ENCODE measurements at regions not wholly inside any gene's neighbourhood (a gene's known extent, or its start where the extent isn't known, plus 50 kb on each side); places are given as distances from the start of the nearest gene placed in this dataset.

GRCh38 chr12:97951717-97952116, 489.1 kb downstream of the RMST start:
- H3K36me3 ChIP-seq (ENCODE audit: control insufficient read depth in 2 of 2, extremely low read depth in 1 of 2, insufficient read depth in 2 of 2, low read length in 2 of 2): no peaks in the 10 kb centered on the region
- H3K4me2 ChIP-seq (ENCODE audit: control insufficient read depth, extremely low read depth, insufficient read depth, low read depth, low read length): no peak overlapping the region
- H3K27ac ChIP-seq (ENCODE audit: control insufficient read depth, insufficient read depth, low read length): no peak overlapping the region
- no peaks in the 10 kb centered on the region for H3K79me2 ChIP-seq (ENCODE audit: control insufficient read depth, insufficient read depth, low read length)
- FAIRE-seq (no peak), DNase-seq (ENCODE audit: low read depth, low spot score) (no peak)
- H2AFZ ChIP-seq (ENCODE audit: control insufficient read depth, low read length): no peak overlapping the region
- dilution Hi-C loops (cut with MboI; ENCODE audit: extremely low pct_ligation_motif_present, low sequenced_read_pairs): no loop called here
- H3K9me3 ChIP-seq (ENCODE audit: control insufficient read depth, low read depth, low read length): no peaks in the 10 kb centered on the region
- H4K20me1 ChIP-seq (ENCODE audit: control insufficient read depth, extremely low read depth, insufficient read depth, low read length): no peaks in the 10 kb centered on the region
- H3K9ac ChIP-seq (ENCODE audit: control insufficient read depth, extremely low read depth, insufficient read depth, low read length): no peak overlapping the region
- H3K27me3 ChIP-seq (ENCODE audit: control insufficient read depth, extremely low read depth, insufficient read depth, low read length): no peaks in the 10 kb centered on the region
- no peak overlapping the region for H3K4me3 ChIP-seq (ENCODE audit: control insufficient read depth in 2 of 3, extremely low read depth in 1 of 3, insufficient read depth in 2 of 3, low read depth in 1 of 3, low read length in 3 of 3)
- H3K4me1 ChIP-seq (ENCODE audit: control insufficient read depth, extremely low read depth, insufficient read depth, low read length): no peaks in the 10 kb centered on the region
- H3K9me1 ChIP-seq (ENCODE audit: control insufficient read depth, extremely low read depth, insufficient read depth, low read length): no peaks in the 10 kb centered on the region
- no peak for TF ChIP-seq EZH2 (IDR thresholded peaks at IDR 0.05; ENCODE audit: low read length)
- TF ChIP-seq, protein P1, sequence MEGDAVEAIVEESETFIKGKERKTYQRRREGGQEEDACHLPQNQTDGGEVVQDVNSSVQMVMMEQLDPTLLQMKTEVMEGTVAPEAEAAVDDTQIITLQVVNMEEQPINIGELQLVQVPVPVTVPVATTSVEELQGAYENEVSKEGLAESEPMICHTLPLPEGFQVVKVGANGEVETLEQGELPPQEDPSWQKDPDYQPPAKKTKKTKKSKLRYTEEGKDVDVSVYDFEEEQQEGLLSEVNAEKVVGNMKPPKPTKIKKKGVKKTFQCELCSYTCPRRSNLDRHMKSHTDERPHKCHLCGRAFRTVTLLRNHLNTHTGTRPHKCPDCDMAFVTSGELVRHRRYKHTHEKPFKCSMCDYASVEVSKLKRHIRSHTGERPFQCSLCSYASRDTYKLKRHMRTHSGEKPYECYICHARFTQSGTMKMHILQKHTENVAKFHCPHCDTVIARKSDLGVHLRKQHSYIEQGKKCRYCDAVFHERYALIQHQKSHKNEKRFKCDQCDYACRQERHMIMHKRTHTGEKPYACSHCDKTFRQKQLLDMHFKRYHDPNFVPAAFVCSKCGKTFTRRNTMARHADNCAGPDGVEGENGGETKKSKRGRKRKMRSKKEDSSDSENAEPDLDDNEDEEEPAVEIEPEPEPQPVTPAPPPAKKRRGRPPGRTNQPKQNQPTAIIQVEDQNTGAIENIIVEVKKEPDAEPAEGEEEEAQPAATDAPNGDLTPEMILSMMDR (optimal IDR thresholded peaks at IDR 0.05 in 1 of 3, IDR thresholded peaks at IDR 0.05 in 1 of 3, conservative IDR thresholded peaks at IDR 0.05 in 1 of 3; ENCODE audit: extremely low read depth in 1 of 3, insufficient read depth in 2 of 3, low read length in 3 of 3): no peak

DNA sequence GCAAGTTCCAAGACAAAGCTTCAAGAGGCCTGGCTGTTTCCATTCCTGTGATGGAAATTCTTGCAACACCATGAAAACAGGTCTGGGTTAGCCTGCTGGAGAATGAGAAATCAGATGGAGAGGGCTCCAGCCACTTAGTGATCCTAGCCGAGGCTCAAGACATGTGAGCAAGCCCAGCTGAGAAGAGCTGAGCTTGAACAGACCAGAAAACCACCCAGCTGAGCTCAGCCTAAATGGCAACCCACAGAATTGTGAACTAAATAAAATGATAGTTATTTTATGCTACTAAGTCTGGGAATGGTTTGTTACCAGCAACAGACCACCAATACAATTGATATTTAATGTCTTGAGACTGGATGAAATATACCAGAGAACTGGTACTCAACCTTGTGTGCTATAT, 494.5 kb downstream of the RMST start:
- dilution Hi-C loops (cut with MboI; ENCODE audit: extremely low pct_ligation_motif_present, low sequenced_read_pairs): no loop called here
- no peaks in the 10 kb centered on the region for H3K36me3 ChIP-seq (ENCODE audit: control insufficient read depth in 2 of 2, extremely low read depth in 1 of 2, insufficient read depth in 2 of 2, low read length in 2 of 2)
- H3K9me1 ChIP-seq (ENCODE audit: control insufficient read depth, extremely low read depth, insufficient read depth, low read length): no peaks in the 10 kb centered on the region
- FAIRE-seq (no peak), DNase-seq (ENCODE audit: low read depth, low spot score) (no peak)
- H3K9ac ChIP-seq (ENCODE audit: control insufficient read depth, extremely low read depth, insufficient read depth, low read length): no peak overlapping the region
- H3K27me3 ChIP-seq (ENCODE audit: control insufficient read depth, extremely low read depth, insufficient read depth, low read length): no peaks in the 10 kb centered on the region
- no peaks in the 10 kb centered on the region for H3K9me3 ChIP-seq (ENCODE audit: control insufficient read depth, low read depth, low read length)
- H3K79me2 ChIP-seq (ENCODE audit: control insufficient read depth, insufficient read depth, low read length): no peaks in the 10 kb centered on the region
- no peak overlapping the region for H3K4me2 ChIP-seq (ENCODE audit: control insufficient read depth, extremely low read depth, insufficient read depth, low read depth, low read length)
- no peak overlapping the region for H3K4me3 ChIP-seq (ENCODE audit: control insufficient read depth in 2 of 3, extremely low read depth in 1 of 3, insufficient read depth in 2 of 3, low read depth in 1 of 3, low read length in 3 of 3)
- H4K20me1 ChIP-seq (ENCODE audit: control insufficient read depth, extremely low read depth, insufficient read depth, low read length): no peaks in the 10 kb centered on the region
- H2AFZ ChIP-seq (ENCODE audit: control insufficient read depth, low read length): no peak overlapping the region
- TF ChIP-seq EZH2 (IDR thresholded peaks at IDR 0.05; ENCODE audit: low read length): no peak
- TF ChIP-seq, protein P1 (optimal IDR thresholded peaks at IDR 0.05 in 1 of 3, IDR thresholded peaks at IDR 0.05 in 1 of 3, conservative IDR thresholded peaks at IDR 0.05 in 1 of 3; ENCODE audit: extremely low read depth in 1 of 3, insufficient read depth in 2 of 3, low read length in 3 of 3): no peak
- no peak overlapping the region for H3K27ac ChIP-seq (ENCODE audit: control insufficient read depth, insufficient read depth, low read length)
- H3K4me1 ChIP-seq (ENCODE audit: control insufficient read depth, extremely low read depth, insufficient read depth, low read length): no peaks in the 10 kb centered on the region

All from keratinocyte (primary cell).